ENCODE measurements at regions not wholly inside any gene's neighbourhood (a gene's known extent, or its start where the extent isn't known, plus 50 kb on each side); places are given as distances from the start of the nearest gene placed in this dataset.

DNA sequence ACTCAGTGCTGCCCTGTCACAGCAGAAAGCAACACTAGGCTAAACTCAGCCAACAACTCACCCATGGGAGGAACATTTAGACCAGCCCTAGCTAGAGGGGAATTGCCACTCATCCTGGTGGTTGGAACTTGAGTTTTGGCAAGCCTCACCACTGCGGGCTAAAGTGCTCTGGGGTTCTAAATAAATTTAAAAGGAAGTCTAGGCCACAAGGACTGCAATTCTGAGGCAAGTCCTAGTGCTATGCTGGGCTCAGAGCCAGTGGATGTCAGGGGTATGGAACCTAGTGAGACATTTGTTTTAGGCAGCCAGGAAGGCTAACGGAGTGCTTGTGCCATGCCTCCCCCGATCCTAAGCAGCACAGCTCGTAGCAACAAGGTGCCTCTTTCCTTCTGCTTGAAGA is 78.0 kb downstream of the RGS13 start:
- TF ChIP-seq Cebpa-rat (IDR thresholded peaks at IDR 0.05): no peak
- no peaks in the 10 kb centered on the region for H4K20me1 ChIP-seq

DNA sequence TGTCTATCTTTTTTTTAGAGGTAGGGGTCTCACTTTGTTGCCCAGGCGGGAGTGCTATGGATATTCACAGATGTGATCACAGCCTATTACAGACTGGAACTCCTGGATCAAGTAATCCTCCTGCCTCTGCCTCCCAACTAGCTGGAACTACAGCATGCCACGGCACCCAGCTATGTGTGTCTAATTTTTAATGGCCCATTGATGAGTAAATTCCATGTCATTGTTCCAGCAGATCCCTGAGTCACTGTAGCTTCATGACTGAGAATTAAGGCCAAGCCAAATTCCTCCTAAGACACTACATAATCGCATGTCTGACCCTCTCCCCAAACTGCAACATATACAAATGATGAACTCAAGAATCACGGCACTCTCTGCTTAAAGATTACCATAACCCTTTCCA is 84.2 kb upstream of the RGS2 start:
- no peaks in the 10 kb centered on the region for H4K20me1 ChIP-seq
- no peaks in the 10 kb centered on the region for H3K36me3 ChIP-seq
- no peak overlapping the region for H3K4me3 ChIP-seq
- no peaks in the 10 kb centered on the region for H3K9me3 ChIP-seq
- H3K27me3 ChIP-seq: no peaks in the 10 kb centered on the region
- H3K9ac ChIP-seq: no peak overlapping the region
- H3K4me1 ChIP-seq: peaks cover 11% of the 10 kb centered on the region
- H3K27ac ChIP-seq: no peak overlapping the region
- TF ChIP-seq Cebpa-rat (IDR thresholded peaks at IDR 0.05): no peak
- no peak overlapping the region for H3K4me2 ChIP-seq

More for the DNA sequence above, 78.0 kb downstream of the RGS13 start:
- Histone ChIP-seq H3K27me3 (no peaks in the 10 kb centered on the region), H3K36me3 (no peaks in the 10 kb centered on the region), H3K4me2 (no peak overlapping the region), H3K9ac (no peak overlapping the region), H3K9me3 (no peaks in the 10 kb centered on the region; the same call in 1 of the 2 replicates), H3K27ac (no peak overlapping the region), H3K4me1 (no peaks in the 10 kb centered on the region), H3K4me3 (no peak overlapping the region)

DNA sequence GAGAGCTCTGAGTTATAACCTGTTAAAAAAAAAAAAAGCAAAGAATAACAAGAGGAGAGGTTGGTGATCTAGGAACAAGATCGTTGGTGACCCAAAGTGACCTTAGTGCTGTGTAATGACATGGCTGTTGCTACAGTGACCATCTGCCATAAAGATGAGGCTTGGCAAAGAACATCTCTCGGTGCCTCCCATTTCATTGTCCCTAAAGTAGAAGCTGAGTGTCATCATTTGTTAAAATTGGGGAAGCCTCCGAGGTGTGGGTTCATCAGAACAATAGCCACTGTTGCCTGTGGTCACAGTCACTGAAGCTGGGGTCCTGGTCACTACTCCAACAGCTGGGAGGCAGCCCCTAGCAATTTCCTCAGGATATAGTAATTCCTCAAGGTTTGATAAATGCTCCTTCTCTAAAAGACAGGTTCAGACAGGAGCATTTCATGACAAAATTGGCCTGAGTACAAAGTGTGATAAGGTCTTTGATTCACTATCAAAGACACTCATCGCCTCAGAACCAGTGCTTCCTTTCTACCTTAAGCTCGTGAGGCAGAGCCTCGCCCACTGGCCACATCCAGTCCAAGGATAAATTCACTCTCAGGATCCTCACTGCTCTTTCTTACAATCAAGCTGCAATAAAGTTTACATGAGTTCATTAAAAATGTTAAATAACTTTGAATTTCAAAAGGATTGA is 81.9 kb upstream of the RGS2 start:
- no peak overlapping the region for H3K4me3 ChIP-seq

DNA sequence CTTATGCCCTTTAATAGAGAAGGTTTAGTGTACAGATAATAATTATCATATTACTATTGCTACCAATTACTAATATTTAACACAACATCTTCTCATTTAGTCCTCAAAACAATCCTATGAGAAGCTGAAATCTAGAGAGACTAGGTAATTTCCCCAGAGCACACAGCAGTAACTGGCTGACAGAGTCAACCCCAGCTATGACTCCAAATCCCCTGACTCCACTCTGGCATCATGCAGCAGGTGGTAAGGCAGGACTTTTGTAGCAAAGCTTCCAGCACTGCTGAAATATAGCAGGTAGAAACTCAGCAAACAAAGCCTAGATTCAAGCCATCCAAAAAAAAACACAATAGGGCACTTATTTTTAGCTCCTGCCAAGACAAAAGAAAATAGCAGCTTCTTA is 79.3 kb upstream of the RGS2 start:
- H4K20me1 ChIP-seq: no peaks in the 10 kb centered on the region
- H3K27me3 ChIP-seq: no peaks in the 10 kb centered on the region
- no peak for TF ChIP-seq Cebpa-rat (IDR thresholded peaks at IDR 0.05)
- peaks cover 33% of the 10 kb centered on the region for H3K4me1 ChIP-seq
- H3K4me3 ChIP-seq: no peak overlapping the region
- peak overlapping the region; percentile 43 for H3K4me2 ChIP-seq
- H3K9me3 ChIP-seq: no peaks in the 10 kb centered on the region
- H3K36me3 ChIP-seq: no peaks in the 10 kb centered on the region
- peak overlapping the region; percentile 0; the same call in 1 of the 2 replicates for H3K27ac ChIP-seq
- no peak overlapping the region for H3K9ac ChIP-seq

More for the DNA sequence above, 81.9 kb upstream of the RGS2 start:
- no peaks in the 10 kb centered on the region for H3K36me3 ChIP-seq
- no peaks in the 10 kb centered on the region for H3K27me3 ChIP-seq
- no peak for TF ChIP-seq Cebpa-rat (IDR thresholded peaks at IDR 0.05)
- no peaks in the 10 kb centered on the region for H4K20me1 ChIP-seq
- no peak overlapping the region for H3K9ac ChIP-seq
- H3K4me1 ChIP-seq: peaks cover 33% of the 10 kb centered on the region
- no peak overlapping the region for H3K4me2 ChIP-seq
- H3K9me3 ChIP-seq: no peaks in the 10 kb centered on the region
- no peak overlapping the region for H3K27ac ChIP-seq

GRCh38 chr1:192730198-192730597 is 78.6 kb upstream of the RGS2 start:
- no peaks in the 10 kb centered on the region for H4K20me1 ChIP-seq
- H3K4me3 ChIP-seq: no peak overlapping the region
- peak overlapping the region; percentile 0; the same call in 1 of the 2 replicates for H3K27ac ChIP-seq
- H3K36me3 ChIP-seq: no peaks in the 10 kb centered on the region
- no peak for TF ChIP-seq Cebpa-rat (IDR thresholded peaks at IDR 0.05)
- peaks cover 33% of the 10 kb centered on the region for H3K4me1 ChIP-seq
- H3K9me3 ChIP-seq: no peaks in the 10 kb centered on the region
- no peak overlapping the region for H3K9ac ChIP-seq
- peak overlapping the region; percentile 43 for H3K4me2 ChIP-seq
- no peaks in the 10 kb centered on the region for H3K27me3 ChIP-seq

DNA sequence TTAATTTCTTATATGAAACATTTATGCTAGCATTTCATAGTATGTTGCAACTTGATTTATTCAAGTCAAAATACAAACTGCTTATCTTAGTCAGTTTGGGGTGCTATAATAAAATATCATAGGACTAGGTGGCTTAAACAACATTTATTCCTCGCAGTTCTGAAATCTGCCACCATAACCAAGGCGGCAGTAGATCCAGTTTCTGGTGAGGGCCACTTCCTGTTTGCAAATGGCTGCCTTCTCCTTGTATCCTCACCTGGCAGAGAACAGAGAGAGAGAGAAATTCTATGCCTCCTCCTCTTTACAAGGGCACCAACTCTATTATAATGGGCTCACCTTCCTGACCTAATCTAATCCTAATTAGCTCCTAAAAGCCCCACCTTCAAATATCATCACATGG is 76.1 kb upstream of the RGS2 start:
- Histone ChIP-seq H4K20me1 (no peaks in the 10 kb centered on the region), H3K27ac (no peak overlapping the region), H3K4me1 (peaks cover 33% of the 10 kb centered on the region), H3K27me3 (no peaks in the 10 kb centered on the region), H3K9ac (no peak overlapping the region), H3K36me3 (no peaks in the 10 kb centered on the region), H3K4me3 (no peak overlapping the region), H3K4me2 (no peak overlapping the region), H3K9me3 (no peaks in the 10 kb centered on the region)
- TF ChIP-seq Cebpa-rat (IDR thresholded peaks at IDR 0.05): no peak

DNA sequence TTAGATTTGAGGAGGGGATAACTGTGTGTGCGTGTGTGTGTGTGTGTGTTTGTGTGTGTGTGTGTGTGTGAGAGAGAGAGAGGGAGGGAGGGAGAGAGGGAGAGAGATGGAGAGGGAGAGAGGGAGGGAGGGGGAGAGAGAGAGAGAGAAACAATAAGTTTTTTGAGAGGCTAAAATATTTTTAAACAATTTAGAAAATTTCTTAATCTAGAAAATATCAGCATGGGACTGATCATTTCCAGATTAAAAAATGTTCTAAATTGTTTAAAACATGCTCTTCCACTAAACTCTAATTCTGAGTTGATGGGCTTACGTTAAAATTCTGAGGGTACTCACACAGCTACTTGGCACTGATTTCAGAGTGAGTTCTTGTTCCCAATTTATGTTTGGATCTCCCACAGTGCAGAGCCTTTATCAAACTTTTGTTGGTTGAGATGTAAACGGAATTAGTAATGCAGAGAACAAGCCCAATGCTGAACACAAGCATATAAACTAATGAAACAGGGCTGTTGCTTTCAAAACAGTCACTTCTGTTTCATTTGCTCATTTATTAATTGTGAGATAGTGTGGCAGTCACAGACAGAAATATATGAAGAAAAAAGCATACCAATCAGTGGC is 73.4 kb upstream of the RGS2 start:
- H3K36me3 ChIP-seq: no peaks in the 10 kb centered on the region
- H4K20me1 ChIP-seq: no peaks in the 10 kb centered on the region
- no peak overlapping the region for H3K27ac ChIP-seq
- no peak for TF ChIP-seq Cebpa-rat (IDR thresholded peaks at IDR 0.05)
- H3K9me3 ChIP-seq: no peaks in the 10 kb centered on the region
- no peak overlapping the region for H3K4me2 ChIP-seq
- no peak overlapping the region for H3K9ac ChIP-seq
- no peak overlapping the region for H3K4me3 ChIP-seq
- H3K27me3 ChIP-seq: no peaks in the 10 kb centered on the region
- peaks cover 15% of the 10 kb centered on the region for H3K4me1 ChIP-seq

- no peak overlapping the region for H3K4me3 ChIP-seq
- H4K20me1 ChIP-seq: no peaks in the 10 kb centered on the region
- H3K9ac ChIP-seq: no peak overlapping the region
- no peaks in the 10 kb centered on the region for H3K27me3 ChIP-seq
- no peaks in the 10 kb centered on the region for H3K9me3 ChIP-seq
- H3K36me3 ChIP-seq: no peaks in the 10 kb centered on the region
- no peak overlapping the region for H3K27ac ChIP-seq
- no peak overlapping the region for H3K4me2 ChIP-seq
- TF ChIP-seq Cebpa-rat (IDR thresholded peaks at IDR 0.05): no peak
- H3K4me1 ChIP-seq: no peaks in the 10 kb centered on the region
Measured at GRCh38 chr1:192737306-192737705, 71.5 kb upstream of the RGS2 start.

- Histone ChIP-seq H3K4me1 (no peaks in the 10 kb centered on the region), H3K36me3 (no peaks in the 10 kb centered on the region), H3K27me3 (no peaks in the 10 kb centered on the region), H3K27ac (no peak overlapping the region), H3K9ac (no peak overlapping the region), H3K4me3 (no peak overlapping the region), H3K9me3 (no peaks in the 10 kb centered on the region), H3K4me2 (no peak overlapping the region), H4K20me1 (no peaks in the 10 kb centered on the region)
- no peak for TF ChIP-seq Cebpa-rat (IDR thresholded peaks at IDR 0.05)
Measured at GRCh38 chr1:192739476-192740184, 69.2 kb upstream of the RGS2 start.

DNA sequence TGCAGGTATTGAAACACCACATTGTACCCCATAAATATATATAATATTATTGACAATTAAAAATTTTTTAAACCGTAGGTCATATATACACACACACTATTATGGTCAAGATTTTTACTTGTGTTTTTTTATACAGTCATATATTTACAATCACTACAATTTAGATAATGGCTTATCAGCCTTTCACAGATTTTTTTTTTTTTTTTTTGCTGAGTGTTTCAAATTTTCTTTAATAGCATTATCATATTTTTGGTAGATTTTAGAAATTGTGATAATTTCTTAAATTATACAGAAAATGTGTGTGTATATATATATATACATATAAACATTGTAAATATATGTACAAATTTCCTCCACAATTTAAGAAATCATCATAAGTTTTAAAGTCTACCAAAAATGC is 68.6 kb upstream of the RGS2 start:
- Histone ChIP-seq H3K4me1 (no peaks in the 10 kb centered on the region), H3K9ac (no peak overlapping the region), H3K27me3 (no peaks in the 10 kb centered on the region), H3K4me3 (no peak overlapping the region), H4K20me1 (no peaks in the 10 kb centered on the region), H3K9me3 (no peaks in the 10 kb centered on the region), H3K36me3 (no peaks in the 10 kb centered on the region), H3K4me2 (no peak overlapping the region), H3K27ac (no peak overlapping the region)
- TF ChIP-seq Cebpa-rat (IDR thresholded peaks at IDR 0.05): no peak

All from BLaER1 (cell line).